Activated naive CD8-positive, alpha-beta T cell treated with anti-CD3 and anti-CD28 coated beads, Interleukin-2, amount 10 ng/mL, durations not matched to agents 7 days and 5 days (primary cell): ENCODE measurements at regions not wholly inside any gene's neighbourhood (a gene's known extent, or its start where the extent isn't known, plus 50 kb on each side); places are given as distances from the start of the nearest gene placed in this dataset.
"Not testable (repeated sequence)": the region's sequence is repeated elsewhere in the genome, so short reads cannot be mapped to it uniquely, and the experiment has no call there.

Experiments
- ATAC-seq: fragments of 150-1000 bp; cut with Tn5 transposase; one replicate; pipeline ENCODE4 v1.10.0; 2021; ENCODE audit warnings: low read depth, moderate library complexity
- POLR2A ChIA-PET: fragments of 350-600 bp; sonication (Branson Sonifier 250); formaldehyde crosslinking; loops from one replicate; lab custom pipeline; 2021; ENCODE audit warnings: antibody characterized with exemption; lab: Charles Lee
- DNase-seq: peaks from one replicate; pipeline ENCODE4 v3.0.0; 2021
- H3K27ac Mint-ChIP-seq: one replicate; pipeline ENCODE4 v1.8.0; 2022; ENCODE audit warnings: mild to moderate bottlenecking, mixed read lengths
- H3K27me3 Mint-ChIP-seq: one replicate; pipeline ENCODE4 v1.8.0; 2022; ENCODE audit warnings: mild to moderate bottlenecking, moderate library complexity, mixed read lengths
- H3K36me3 Mint-ChIP-seq: one replicate; pipeline ENCODE4 v1.8.0; 2021; ENCODE audit warnings: mild to moderate bottlenecking, mixed read lengths
- H3K4me1 Mint-ChIP-seq: one replicate; pipeline ENCODE4 v1.8.0; 2021; ENCODE audit warnings: mixed read lengths
- H3K4me3 Mint-ChIP-seq: one replicate; pipeline ENCODE4 v1.8.0; 2022; ENCODE audit warnings: mild to moderate bottlenecking, moderate library complexity, mixed read lengths
- H3K9me3 Mint-ChIP-seq: one replicate; pipeline ENCODE4 v1.8.0; 2021; ENCODE audit warnings: mixed read lengths

DNA sequence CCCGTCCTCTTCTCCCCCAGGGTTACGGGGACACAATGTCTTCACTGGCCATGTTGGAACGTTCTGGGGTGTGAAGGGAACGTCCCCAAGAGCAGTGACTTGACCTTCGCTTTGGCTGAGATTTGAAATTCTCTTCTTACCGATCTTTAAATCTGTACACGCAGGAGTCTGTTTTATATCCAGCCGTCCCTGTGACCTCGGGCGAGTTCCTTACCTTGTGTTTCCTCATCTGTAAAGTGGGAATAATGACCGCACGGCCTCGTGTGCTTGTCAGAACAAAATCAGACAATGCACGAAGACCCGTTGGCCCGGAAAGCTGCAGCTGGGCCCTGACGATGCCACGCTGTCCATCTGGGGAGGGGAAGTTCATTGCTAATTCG is 454.3 kb downstream of the PREX1 start:
- POLR2A ChIA-PET: no interaction called here
- no peak for DNase-seq
- Mint-ChIP-seq H3K27ac (no peak overlapping the region), H3K4me1 (no peaks in the 10 kb centered on the region), H3K9me3 (no peaks in the 10 kb centered on the region), H3K36me3 (no peaks in the 10 kb centered on the region), H3K27me3 (peaks cover 13% of the 10 kb centered on the region), H3K4me3 (no peak overlapping the region)
- ATAC-seq: no peak

DNA sequence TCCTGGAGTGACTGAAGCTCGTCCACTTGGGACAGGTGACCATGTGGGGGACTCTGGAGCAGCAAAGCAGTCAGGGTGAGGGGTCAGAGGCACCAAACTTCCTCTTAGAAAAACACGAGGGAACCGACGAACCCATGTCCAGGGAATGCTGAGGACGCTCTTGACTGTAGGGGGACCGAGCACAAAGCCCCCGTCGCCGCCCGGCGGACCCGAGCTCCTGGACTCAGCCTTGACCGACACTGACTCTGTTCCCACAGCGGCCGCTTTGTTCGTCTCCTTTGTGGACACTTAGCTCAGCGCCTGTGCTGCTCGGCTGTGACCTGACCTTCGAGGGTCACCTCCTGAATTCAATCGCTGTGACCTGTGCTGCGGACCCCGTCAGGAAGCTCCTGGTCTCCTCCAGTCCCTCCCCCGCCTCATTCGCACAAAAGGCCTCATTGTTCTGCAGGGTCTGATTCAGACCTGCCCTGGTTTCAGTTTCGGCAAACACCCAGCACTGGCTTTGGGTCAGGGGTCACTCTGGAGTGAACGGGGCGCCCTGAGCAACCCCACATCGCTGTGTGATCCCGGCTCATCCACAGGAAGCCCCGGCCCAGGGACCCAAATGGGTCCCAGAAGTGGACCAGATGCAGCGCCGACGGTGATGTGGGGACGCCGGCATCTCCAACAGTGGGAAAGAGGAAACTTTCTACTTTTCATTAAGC is 454.8 kb downstream of the PREX1 start:
- DNase-seq, H3K9me3 Mint-ChIP-seq, H3K4me3 Mint-ChIP-seq, ATAC-seq, H3K27ac Mint-ChIP-seq, H3K4me1 Mint-ChIP-seq, POLR2A ChIA-PET, H3K36me3 Mint-ChIP-seq: not testable (repeated sequence)
- peaks cover 13% of the 10 kb centered on the region for H3K27me3 Mint-ChIP-seq

DNA sequence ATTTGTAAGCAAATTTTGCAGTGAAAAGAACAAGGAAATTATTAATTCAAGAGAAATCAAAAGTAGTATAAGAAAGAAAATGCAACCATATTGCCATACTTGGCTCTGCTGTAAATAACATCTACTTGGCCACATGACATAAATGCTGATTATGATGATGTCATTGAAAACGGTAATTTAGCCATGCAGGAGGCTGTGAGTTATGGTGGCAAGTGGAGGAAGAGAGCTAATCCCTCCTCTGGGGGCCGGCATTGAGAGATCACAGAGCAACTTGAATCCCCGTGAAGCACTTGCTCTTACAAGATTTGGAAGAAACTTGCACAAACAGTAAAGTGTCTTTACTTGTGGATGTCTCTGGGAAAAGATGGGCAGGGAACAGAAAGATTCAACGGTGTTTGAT is 456.6 kb downstream of the PREX1 start:
- DNase-seq (no peak), ATAC-seq (no peak)
- H3K9me3 Mint-ChIP-seq: peaks cover 2% of the 10 kb centered on the region
- POLR2A ChIA-PET: no interaction called here
- no peak overlapping the region for H3K4me3 Mint-ChIP-seq
- H3K36me3 Mint-ChIP-seq: no peaks in the 10 kb centered on the region
- peaks cover 16% of the 10 kb centered on the region for H3K27me3 Mint-ChIP-seq
- peaks cover 6% of the 10 kb centered on the region for H3K4me1 Mint-ChIP-seq
- no peak overlapping the region for H3K27ac Mint-ChIP-seq

DNA sequence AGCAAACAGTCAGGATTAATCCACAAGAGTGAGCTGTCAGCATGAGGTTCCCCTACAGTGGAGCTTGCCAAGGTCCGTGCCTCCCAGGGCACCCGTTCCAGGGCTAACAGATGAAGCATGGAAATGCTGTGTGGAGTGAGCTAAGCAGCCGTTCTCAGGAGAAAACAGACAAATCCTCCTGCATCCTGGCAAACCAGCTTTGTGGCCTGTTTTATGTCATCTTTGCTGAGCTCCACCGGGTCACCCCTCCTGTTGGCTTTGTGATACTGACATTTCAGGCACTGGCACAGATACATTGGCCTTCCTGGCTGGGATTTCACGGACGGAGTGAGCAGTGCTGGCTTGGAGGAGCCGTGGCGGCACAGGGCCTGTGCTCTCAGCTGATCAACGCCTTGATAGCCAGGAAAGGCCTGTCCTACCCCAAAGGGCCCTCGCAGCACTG is 459.2 kb downstream of the PREX1 start:
- H3K27ac Mint-ChIP-seq, H3K9me3 Mint-ChIP-seq, ATAC-seq, H3K4me3 Mint-ChIP-seq, H3K36me3 Mint-ChIP-seq, H3K27me3 Mint-ChIP-seq, H3K4me1 Mint-ChIP-seq, DNase-seq, POLR2A ChIA-PET: not testable (repeated sequence)

DNA sequence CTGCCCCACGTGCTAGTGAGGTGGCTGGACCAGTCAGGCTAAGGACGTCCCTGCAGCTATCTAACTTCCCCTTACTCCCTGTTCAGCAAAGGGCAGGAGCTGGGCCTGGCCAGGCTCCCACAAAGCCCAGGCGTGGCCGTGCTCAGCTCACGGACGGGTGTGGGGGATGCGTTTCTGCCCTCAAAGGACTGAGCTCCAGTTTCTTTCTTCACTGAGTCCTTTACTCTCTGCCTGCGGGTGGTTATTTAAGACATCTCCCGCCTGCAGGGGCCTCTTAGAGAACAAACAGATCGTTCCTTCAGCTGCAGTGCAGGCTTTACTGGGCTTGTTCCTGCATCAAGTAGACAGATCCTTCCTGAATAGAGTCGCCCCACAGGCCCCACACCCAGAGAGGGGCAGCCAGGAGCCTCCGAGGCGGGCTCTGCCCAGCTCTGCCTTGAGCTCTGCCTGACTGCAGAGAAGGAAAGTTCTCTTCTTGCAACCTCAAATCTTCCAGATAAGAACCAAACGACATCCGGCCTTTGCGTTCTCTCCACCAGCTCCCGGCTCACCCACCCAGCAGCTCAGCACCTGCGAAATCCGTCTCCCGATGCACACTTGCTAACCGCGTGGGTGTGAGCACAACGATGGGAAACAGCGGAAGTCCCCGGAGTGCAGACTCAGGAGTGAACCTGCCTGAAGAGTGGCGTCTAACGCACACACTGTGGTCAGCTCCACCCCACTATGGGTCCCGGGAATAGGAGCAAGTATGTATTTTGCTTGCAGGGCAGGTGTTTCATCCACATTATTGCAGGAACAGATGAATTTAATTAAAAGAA is 460.0 kb downstream of the PREX1 start:
- H3K4me3 Mint-ChIP-seq, POLR2A ChIA-PET, H3K27ac Mint-ChIP-seq: not testable (repeated sequence)

DNA sequence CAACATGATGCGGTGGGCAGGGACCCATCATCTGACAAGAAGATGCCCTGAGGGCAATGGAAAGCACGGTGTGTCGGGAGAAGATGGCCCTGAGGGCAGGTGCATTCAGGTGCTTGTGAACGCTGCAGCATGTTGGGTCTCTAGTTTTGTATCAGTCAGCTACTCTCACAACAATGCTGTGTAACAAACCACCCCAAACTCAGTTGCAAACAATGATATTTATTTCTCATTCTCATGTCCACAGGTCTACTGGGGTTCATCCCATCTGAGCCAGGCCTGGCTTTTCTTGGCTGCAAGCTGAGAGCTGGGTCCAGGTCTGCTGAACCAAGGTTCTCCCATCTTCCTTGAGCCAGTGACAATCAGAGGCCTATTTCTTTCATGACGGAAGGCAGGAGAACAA is 461.6 kb downstream of the PREX1 start:
- H3K4me1 Mint-ChIP-seq: peaks cover 6% of the 10 kb centered on the region
- ATAC-seq (no peak), DNase-seq (no peak)
- no peaks in the 10 kb centered on the region for H3K36me3 Mint-ChIP-seq
- H3K27ac Mint-ChIP-seq: no peak overlapping the region
- H3K4me3 Mint-ChIP-seq: no peak overlapping the region
- H3K9me3 Mint-ChIP-seq: peaks cover 4% of the 10 kb centered on the region
- peaks cover 8% of the 10 kb centered on the region for H3K27me3 Mint-ChIP-seq
- POLR2A ChIA-PET: no interaction called here

More for the DNA sequence above, 460.0 kb downstream of the PREX1 start:
- not testable (repeated sequence) for H3K36me3 Mint-ChIP-seq, H3K9me3 Mint-ChIP-seq, DNase-seq, H3K4me1 Mint-ChIP-seq, H3K27me3 Mint-ChIP-seq
- peak; percentile 56 for ATAC-seq

DNA sequence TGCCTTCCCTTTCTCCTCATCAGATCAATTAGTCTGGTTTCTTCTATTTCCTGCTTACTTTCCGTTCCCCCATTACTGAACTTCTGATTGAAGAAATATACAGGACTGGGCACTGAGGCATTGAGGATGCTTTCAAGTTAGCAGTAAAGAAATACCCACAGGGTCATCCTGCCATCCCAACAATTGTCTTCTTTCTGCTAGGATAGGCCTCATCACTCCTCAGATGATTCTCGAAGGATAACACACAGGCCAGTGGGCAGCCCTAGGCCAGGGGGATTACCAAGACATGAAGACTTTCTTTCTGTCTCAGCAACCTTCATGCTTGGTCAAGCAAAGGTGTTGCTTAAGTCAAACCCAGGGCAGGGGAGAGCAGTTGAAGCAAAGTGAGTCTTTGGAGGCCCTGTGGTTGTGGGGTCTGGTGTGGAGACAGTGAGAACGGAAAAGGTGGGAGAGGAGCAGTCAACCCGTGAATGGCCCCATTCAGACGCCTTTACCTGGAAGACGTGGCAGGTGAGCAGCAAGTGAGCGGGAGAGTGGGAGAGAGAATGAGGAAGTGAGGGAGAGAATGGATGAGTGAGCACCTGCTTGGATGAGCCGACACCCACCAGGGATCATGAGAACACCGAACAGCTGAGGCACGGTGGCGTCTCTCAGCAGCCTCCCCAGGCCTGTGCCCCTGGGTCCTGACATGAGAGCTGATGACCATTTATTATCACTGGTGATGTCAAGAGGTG is 462.9 kb downstream of the PREX1 start:
- H3K27me3 Mint-ChIP-seq: peaks cover 11% of the 10 kb centered on the region
- ATAC-seq (no peak), DNase-seq (no peak)
- H3K27ac Mint-ChIP-seq: no peak overlapping the region
- peaks cover 6% of the 10 kb centered on the region for H3K4me1 Mint-ChIP-seq
- peaks cover 4% of the 10 kb centered on the region for H3K9me3 Mint-ChIP-seq
- H3K36me3 Mint-ChIP-seq: no peaks in the 10 kb centered on the region
- POLR2A ChIA-PET: no interaction called here
- H3K4me3 Mint-ChIP-seq: no peak overlapping the region

DNA sequence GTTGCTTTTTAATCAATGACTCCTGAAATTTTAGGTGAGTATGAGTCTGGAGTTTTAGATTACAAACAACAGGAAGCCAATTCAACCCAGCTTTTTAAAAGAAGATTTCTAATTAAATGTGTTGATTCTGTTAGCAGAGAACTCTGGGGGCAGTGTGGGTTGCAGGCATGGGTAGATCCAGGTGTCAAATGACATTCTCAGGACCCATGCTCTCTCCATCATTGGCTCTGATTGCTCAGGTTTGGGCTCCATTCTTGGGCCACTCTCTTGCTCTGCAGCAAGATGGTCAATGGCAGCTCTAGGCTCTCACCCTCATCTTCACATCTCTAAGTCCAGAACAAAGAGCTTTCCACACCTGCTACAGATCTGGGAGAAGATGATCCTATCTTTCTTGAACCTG is 463.7 kb downstream of the PREX1 start:
- Mint-ChIP-seq H3K27ac (no peak overlapping the region), H3K36me3 (no peaks in the 10 kb centered on the region), H3K9me3 (peaks cover 4% of the 10 kb centered on the region), H3K4me1 (peaks cover 6% of the 10 kb centered on the region), H3K4me3 (no peak overlapping the region), H3K27me3 (peaks cover 7% of the 10 kb centered on the region)
- POLR2A ChIA-PET: no interaction called here
- ATAC-seq (no peak), DNase-seq (no peak)

DNA sequence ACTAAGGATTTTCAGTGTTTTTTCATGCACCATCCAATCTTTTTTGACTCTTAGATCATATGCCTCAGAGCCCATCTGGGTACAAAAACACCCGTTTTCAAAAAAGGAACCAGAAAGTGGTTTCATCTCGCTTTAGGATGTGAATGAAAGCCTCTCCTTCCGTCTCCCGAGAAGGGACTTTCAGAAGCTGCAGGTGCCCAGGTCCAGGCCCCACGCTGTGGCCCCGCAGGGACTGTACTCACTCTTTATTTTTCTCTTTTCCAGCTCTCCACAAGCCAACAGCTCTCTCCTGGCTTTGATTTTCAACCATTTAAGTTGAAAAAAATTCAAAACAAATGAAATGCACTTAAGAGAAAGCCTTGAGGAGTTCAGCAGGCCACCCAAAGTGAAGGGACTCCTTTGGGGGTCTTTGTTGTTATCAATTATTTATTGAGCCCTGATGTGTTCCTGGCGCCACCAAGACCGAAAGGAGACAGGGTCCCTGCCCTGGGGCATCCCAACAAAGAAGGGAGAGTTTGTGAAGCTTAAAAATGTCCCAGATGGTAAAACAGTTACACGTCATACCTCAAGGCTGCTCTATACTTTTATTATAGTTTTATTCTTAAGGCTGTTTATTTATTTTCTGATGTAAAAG is 467.3 kb downstream of the PREX1 start:
- H3K36me3 Mint-ChIP-seq: no peaks in the 10 kb centered on the region
- peaks cover 4% of the 10 kb centered on the region for H3K27me3 Mint-ChIP-seq
- POLR2A ChIA-PET: no interaction called here
- H3K9me3 Mint-ChIP-seq: no peaks in the 10 kb centered on the region
- H3K4me1 Mint-ChIP-seq: no peaks in the 10 kb centered on the region
- DNase-seq: no peak
- no peak for ATAC-seq
- H3K4me3 Mint-ChIP-seq: no peak overlapping the region
- H3K27ac Mint-ChIP-seq: no peak overlapping the region

DNA sequence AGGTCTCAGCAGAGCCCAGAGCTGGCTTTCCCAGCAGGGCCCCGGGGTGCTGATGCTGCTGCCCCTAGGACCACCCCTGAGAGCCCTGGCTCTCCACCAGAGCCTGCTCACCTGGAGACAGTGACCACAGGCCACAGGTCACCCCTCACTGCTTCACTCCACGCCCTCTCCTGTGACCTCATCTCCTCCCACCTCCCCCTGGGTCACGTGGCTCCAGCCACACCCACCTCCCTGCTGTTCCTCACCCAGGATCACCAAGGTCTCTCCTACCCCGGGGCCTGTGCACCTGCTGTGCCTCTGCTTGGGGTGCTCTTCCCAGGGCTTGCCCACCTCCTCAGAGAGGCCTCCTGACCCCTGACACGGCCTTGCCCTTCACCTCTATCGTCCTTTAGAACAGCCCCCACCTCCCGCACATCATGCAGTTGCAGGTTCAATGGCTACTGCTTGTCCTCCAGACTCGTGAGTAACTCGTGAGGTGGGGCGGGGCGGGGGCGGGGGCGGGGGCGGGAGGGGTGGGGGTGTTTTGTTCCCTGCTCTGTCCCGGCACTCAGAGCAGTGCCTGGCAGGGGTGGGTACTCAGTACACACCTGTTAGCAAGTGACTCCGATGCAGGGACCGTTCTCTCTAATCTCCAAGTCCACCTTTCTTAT is 468.0 kb downstream of the PREX1 start:
- H3K4me3 Mint-ChIP-seq: no peak overlapping the region
- POLR2A ChIA-PET: no interaction called here
- H3K27ac Mint-ChIP-seq: no peak overlapping the region
- no peak for ATAC-seq
- peaks cover 4% of the 10 kb centered on the region for H3K27me3 Mint-ChIP-seq
- no peaks in the 10 kb centered on the region for H3K36me3 Mint-ChIP-seq
- no peaks in the 10 kb centered on the region for H3K4me1 Mint-ChIP-seq
- no peak for DNase-seq
- no peaks in the 10 kb centered on the region for H3K9me3 Mint-ChIP-seq

DNA sequence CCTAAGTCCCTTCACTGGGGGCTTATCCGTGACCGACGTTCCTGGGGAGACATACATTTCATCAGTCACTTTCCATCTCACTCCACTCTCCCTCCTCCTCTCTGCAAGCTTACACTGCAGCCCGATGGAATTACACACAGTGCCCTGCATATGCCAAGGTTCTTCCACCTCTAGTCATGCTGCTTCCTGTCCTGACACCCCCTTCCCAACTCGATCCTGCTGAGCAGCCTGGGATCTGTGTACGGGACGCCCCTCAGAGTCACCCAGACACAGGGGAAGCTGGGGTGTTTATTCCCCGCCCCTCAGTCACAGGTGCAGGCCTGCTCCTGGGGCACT is 468.8 kb downstream of the PREX1 start:
- DNase-seq, H3K27ac Mint-ChIP-seq, H3K27me3 Mint-ChIP-seq, H3K4me1 Mint-ChIP-seq, H3K36me3 Mint-ChIP-seq, H3K4me3 Mint-ChIP-seq, ATAC-seq, POLR2A ChIA-PET, H3K9me3 Mint-ChIP-seq: not testable (repeated sequence)

DNA sequence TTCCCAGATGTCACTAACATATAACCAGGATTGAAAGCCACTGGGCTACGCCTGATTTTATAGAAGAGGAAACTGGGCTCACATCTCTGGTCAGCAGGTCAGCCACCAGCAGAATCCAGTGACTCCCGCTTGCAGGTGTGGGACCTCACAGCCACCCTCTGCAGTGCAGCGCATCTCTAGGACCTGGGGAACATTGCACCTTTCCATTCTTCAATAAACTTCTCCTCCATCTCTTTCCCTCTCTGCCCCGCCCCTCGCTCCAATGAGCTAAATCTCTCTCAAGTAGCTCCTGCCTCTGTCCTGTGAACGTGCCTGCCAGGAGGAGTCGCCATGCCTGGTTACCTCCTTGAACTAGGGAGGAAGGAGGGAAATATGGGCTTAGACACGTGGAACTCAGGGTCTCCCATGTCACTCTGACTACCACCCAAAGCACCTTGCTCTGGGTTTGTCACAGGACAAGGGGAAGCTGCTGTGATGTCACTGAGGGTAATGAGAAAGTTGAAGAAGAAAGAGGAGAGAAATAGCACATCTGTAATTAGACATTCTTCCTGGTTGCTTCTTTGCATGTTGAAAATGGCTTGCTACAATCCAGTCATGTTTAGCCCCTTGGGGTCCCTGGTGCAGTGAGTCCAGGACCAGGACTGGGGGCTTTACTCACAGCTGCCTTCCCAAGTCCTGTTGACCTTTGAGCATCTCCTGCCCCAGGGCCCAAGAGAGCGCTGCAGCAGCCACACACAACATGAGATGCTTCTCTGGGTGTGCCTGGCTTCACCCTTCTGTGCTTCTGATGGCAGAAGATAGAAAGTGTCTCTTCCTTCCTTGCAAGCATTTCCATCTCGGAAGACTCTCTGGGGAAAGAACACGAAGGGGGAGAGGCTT is 469.4 kb downstream of the PREX1 start:
- DNase-seq (no peak), ATAC-seq (no peak)
- no peak overlapping the region for H3K27ac Mint-ChIP-seq
- peaks cover 4% of the 10 kb centered on the region for H3K27me3 Mint-ChIP-seq
- H3K4me3 Mint-ChIP-seq: no peak overlapping the region
- H3K4me1 Mint-ChIP-seq: no peaks in the 10 kb centered on the region
- H3K9me3 Mint-ChIP-seq: peaks cover 2% of the 10 kb centered on the region
- H3K36me3 Mint-ChIP-seq: no peaks in the 10 kb centered on the region
- POLR2A ChIA-PET: no interaction called here
